HG02938 (cell line): ENCODE measurements at regions not wholly inside any gene's neighbourhood (a gene's known extent, or its start where the extent isn't known, plus 50 kb on each side); places are given as distances from the start of the nearest gene placed in this dataset.
"Not testable (repeated sequence)": the region's sequence is repeated elsewhere in the genome, so short reads cannot be mapped to it uniquely, and the experiment has no call there.

Experiments
- ATAC-seq: cut with Tn5 transposase; IDR thresholded peaks from one replicate; pipeline ENCODE4 v1.9.1; 2021; ENCODE audit warnings: mild to moderate bottlenecking, moderate library complexity; ENCODE audit not compliant: unreplicated experiment

DNA sequence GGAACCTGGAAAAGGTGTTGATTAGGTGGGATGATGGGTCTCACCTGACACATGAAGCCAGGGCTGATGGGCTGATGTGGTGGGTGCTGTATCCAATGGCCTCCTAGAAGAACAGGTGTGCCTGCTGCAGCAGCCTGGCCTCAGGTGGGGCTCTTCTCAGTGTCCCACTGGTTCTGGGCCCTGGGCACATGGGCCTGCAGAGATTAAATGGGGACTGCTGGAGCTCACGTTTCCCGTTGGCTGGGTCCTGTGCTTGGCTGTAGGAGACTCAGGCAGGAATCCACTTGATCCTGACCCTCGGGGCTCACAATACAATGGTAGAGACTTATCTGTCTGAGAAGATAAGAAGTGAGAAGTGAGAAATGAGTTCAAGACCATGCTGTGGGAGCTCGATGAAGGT is 170.9 kb downstream of the KCNS3 start:
- ATAC-seq, result no peak

DNA sequence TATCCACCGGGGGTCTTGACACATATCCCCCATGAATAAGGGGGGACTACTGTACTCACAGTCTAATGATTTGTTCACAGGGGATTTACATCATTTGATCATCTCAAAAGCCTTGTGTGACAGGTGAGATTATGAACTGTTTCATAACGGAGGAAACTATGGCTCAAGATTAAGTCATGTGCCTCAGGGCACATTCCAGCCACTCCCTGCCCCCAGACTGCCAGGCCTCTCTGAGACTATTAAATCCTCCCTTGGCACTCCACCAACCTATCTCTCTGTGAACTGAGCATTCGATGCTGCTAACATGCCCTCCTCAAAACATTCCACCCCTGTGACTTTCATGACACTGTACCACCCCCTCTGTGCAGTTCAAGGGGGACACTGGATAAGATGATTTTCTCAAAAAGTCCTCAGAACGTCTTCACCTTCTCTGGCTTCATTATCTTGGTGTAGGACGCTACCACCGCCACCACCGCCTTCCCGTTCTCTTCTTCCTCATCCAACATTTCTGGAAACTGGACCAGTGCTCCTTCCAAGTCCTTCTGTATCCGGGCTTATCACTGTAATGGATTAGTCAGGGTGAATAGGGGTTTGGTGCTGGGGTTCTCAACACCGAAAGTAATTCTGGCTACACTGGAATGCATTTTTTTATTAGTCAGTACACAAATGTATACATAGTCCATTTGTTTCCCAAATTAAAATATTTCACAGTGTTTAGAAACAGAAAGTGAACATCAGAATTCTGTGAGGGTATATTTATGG is 169.6 kb downstream of the KCNS3 start:
- ATAC-seq, result no peak

DNA sequence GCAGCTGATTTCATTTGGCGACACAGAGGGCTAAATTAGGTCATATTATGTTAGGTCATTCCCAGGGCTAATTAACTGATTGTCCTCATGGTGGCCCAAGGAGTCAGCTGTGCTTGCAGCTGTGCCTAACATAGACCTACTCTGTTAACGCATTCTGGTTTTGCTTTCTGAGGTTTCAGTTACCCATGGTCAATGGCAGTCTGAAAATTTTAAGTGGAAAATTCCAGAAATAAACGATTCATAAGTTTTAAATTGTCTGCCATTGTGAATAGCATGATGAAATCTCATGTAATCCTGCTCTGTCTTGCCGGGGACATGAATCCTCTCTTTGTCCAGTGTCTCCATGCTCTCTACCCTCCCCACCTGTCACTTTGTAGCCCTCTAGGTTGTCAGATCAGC is 168.7 kb downstream of the KCNS3 start:
- ATAC-seq, result no peak

DNA sequence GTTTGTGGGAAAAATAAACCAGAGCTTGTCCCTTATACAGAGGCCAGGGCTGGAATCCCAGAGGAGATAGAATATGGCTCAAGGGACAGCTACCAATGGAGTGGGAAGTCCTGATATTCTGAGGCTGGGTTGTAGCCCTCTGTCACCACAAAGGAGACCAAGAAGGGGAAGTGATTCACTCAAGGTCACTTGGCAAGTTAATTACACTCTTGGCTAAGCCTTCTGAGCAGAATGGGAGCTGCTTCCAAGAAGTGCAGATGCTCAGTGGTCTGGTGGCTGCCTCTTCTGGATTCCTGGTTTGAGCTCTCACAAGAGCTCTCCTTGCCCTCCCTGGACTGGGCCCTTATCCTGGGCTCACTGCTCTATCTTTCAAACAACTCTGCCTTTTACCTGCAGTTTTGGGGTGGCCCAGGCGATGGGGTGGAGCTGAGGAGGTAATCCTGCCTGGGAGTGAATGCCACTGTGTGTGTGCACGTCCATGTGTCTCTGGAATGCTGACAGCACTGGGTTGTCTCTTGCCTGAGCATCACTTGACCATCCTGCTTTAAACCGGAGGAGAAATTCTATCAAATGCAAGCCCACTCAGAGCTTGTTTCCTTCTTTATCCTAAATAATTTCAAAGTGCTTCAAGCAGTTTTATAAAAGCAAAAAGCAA is 168.2 kb downstream of the KCNS3 start:
- ATAC-seq, result no peak

DNA sequence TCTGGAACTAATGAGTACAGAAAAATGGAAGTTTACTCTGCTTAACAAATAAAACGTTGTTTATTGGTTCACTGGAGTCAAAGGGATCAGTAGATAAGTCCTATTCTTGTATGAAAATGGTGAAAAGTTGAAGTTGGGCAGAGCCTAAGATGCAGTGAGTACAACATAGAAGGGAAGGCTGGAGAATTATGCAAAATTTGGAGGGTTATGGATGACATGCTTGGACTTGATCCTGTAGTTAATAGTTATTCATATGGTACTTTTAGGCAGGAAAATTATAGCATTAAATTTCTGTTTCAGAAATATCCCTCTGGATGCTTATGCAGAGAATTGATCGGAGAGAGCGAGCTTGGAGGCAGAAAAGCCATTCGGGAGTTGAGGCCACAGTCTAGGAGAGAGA is 167.6 kb downstream of the KCNS3 start:
- ATAC-seq, result no peak

DNA sequence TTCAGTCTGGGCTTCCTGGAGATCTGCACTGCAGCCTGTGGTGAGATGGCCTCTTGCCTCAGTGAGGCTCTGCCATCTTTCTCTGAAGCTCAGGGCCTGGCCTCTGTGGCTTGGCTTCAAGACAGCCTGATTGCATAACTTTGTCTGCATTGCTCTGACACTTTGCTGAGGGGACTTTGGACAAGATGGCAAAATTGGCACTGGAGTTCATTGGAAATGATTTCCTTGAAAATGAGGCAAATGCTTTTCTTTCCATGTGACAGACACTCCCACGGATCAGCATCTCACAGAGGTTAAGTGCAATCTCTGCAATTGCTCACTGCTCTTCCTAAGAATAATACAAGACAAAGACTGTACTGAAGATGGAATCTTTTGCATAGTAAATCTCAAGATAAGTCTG is 166.8 kb downstream of the KCNS3 start:
- no peak for ATAC-seq

DNA sequence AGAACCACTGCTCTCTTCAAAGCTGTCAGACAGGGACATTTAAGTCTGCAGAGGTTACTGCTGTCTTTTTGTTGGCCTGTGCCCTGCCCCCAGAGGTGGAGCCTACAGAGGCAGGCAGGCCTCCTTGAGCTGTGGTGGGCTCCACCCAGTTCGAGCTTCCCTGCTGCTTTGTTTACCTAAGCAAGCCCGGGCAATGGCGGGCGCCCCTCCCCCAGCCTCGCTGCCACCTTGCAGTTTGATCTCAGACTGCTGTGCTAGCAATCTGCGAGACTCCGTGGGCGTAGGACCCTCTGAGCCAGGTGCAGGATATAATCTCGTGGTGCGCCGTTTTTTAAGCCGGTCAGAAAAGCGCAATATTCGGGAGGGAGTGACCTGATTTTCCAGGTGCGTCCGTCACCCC is 138.9 kb downstream of the KCNS3 start:
- ATAC-seq, result not testable (repeated sequence)

DNA sequence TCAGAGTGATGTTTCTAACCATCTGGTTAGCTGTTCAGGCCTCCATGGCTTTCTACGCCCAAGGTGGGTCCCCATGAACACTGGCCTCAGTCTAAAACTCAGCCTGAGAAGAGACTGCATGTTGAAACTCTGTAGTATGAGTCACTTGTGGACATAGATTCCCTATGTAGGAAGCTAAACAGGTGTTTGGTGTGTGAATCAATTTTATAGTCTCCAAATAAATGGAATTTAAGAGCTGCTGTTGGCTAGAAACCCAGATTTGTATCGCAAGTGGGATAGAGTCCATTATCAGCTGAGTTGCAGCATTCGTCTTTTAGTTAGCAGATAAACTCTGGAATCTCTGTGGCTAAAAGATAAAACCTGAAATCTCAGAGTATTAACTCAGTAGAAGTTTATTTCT is 131.4 kb downstream of the KCNS3 start:
- no peak for ATAC-seq

DNA sequence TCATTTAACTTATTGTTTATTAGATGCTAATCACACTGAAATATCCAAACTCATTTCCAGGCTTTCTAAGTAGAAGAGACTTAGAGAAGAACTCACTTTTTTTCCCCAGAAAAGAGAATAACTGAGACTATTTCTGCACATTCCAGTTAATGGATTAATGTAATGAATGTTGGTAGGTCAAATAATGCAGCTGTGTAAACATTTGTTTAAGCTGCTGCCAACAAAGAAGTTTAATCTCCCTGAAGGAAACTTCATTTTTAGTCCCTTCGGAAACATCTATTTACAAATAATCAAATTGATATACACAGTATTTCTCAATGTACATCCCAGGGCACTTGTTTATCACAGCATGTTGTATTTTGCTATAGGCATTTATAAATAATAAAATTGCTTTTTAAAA is 126.9 kb downstream of the KCNS3 start:
- no peak for ATAC-seq

DNA sequence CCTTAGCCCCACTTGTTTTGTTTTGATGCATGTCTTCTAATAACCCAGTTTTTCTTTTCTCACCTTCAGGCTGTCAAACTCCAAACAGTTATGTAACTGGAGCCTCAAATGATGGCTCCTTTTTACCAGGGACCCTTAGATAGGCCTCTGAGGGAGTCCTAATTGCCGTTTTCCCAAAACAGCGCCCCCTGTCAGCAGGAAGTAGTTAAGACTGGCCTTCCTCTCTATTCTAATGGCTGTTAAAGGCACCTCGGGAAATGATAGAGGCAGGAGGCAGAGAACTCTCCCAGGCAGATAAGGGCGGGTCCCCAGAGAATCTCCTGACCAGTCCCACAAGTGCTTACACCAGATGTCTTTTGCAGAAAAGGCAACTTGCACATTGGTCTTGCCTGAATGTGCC is 123.2 kb downstream of the KCNS3 start:
- no peak for ATAC-seq

DNA sequence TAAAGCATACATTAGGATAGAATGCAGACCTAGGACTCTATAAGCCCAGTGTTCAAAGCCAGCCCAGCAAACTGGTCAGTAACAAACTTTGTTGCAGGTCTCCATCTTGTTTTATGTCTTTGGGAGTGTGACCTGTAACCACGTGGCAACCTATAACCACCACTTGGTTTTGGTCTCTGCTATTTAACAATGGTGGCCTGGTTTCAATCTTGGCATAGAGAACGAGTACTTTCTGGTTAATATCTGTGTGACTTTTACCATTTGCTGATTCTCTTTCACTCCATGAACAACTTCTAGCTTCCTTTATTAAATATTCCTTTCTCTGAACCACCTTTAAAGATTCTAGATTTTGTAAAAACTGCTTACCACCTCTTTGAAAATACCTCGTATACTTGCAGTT is 118.5 kb downstream of the KCNS3 start:
- ATAC-seq, result no peak

DNA sequence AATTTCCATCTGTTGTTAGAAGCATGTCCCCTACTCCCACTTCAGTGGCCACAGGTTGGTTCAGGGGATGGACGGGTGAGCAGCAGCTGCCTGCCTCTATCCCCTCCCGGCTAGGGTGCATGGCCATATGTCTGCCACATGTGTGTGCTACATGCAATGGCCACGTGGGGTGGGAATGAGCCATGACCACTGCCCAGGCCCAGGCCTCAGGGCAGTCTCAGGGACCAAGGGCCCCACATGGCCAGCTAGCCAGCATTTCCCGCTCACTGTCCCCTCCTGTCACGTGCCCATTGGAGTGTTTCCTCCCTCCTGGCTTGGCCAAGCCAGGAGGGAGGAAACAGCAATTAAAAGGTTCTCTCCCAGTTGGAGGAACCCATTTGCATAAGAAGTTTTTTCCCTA is 117.1 kb downstream of the KCNS3 start:
- no peak for ATAC-seq
